ENCODE measurements at regions not wholly inside any gene's neighbourhood (a gene's known extent, or its start where the extent isn't known, plus 50 kb on each side); places are given as distances from the start of the nearest gene placed in this dataset.

- no peak overlapping the region for H3K4me3 ChIP-seq (ENCODE audit: low read depth, low read length)
- no peak for TF ChIP-seq CTCF (IDR thresholded peaks at IDR 0.05; ENCODE audit: low read depth, low read length, missing control alignments)
- no peak for DNase-seq (ENCODE audit: low read depth)
These were observed 579.0 kb upstream of the DPP6 start for GRCh38 chr7:153473185-153473584.

- no peak for DNase-seq (ENCODE audit: low read depth)
- TF ChIP-seq CTCF (IDR thresholded peaks at IDR 0.05; ENCODE audit: low read depth, low read length, missing control alignments), result no peak
- H3K4me3 ChIP-seq (ENCODE audit: low read depth, low read length), result no peak overlapping the region
These were observed 577.0 kb upstream of the DPP6 start for GRCh38 chr7:153475239-153475638.

GRCh38 chr7:153476166-153476565 is 576.0 kb upstream of the DPP6 start:
- DNase-seq (ENCODE audit: low read depth), result no peak
- no peak for TF ChIP-seq CTCF (IDR thresholded peaks at IDR 0.05; ENCODE audit: low read depth, low read length, missing control alignments)
- H3K4me3 ChIP-seq (ENCODE audit: low read depth, low read length), result no peak overlapping the region

GRCh38 chr7:153496257-153496656 is 555.9 kb upstream of the DPP6 start:
- no peak for DNase-seq (ENCODE audit: low read depth)
- TF ChIP-seq CTCF (IDR thresholded peaks at IDR 0.05; ENCODE audit: low read depth, low read length, missing control alignments), result no peak
- no peak overlapping the region for H3K4me3 ChIP-seq (ENCODE audit: low read depth, low read length)

GRCh38 chr7:153503093-153503492 is 549.1 kb upstream of the DPP6 start:
- H3K4me3 ChIP-seq (ENCODE audit: low read depth, low read length), result no peak overlapping the region
- no peak for DNase-seq (ENCODE audit: low read depth)
- TF ChIP-seq CTCF (IDR thresholded peaks at IDR 0.05; ENCODE audit: low read depth, low read length, missing control alignments), result no peak

- no peak for TF ChIP-seq CTCF (IDR thresholded peaks at IDR 0.05; ENCODE audit: low read depth, low read length, missing control alignments)
- no peak overlapping the region for H3K4me3 ChIP-seq (ENCODE audit: low read depth, low read length)
- no peak for DNase-seq (ENCODE audit: low read depth)
These were observed 547.7 kb upstream of the DPP6 start for GRCh38 chr7:153504288-153505075.

GRCh38 chr7:153507885-153508284 is 544.3 kb upstream of the DPP6 start:
- H3K4me3 ChIP-seq (ENCODE audit: low read depth, low read length), result no peak overlapping the region
- TF ChIP-seq CTCF (IDR thresholded peaks at IDR 0.05; ENCODE audit: low read depth, low read length, missing control alignments), result no peak
- no peak for DNase-seq (ENCODE audit: low read depth)
